Stimulated activated effector memory CD8-positive, alpha-beta T cell treated with anti-CD3 and anti-CD28 coated beads, Interleukin-12 subunit alpha, Interleukin-12 subunit beta, amount 100 ng/mL, for 72 hours (primary cell): ENCODE measurements at regions not wholly inside any gene's neighbourhood (a gene's known extent, or its start where the extent isn't known, plus 50 kb on each side); places are given as distances from the start of the nearest gene placed in this dataset.
"Not testable (repeated sequence)": the region's sequence is repeated elsewhere in the genome, so short reads cannot be mapped to it uniquely, and the experiment has no call there.

Experiments
- ATAC-seq: fragments of 150-1000 bp; cut with Tn5 transposase; 2 replicates; pipeline ENCODE4 v1.10.0; 2021
- DNase-seq, 2 donors: peaks; one replicate each; pipeline ENCODE4 v3.0.0; 2021 to 2022; ENCODE audit warnings: low spot score in 2 of 2
- H3K27ac Mint-ChIP-seq: one replicate; pipeline ENCODE4 v1.8.0; 2022; ENCODE audit warnings: mild to moderate bottlenecking, mixed read lengths
- H3K36me3 Mint-ChIP-seq: one replicate; pipeline ENCODE4 v1.8.0; 2022; ENCODE audit warnings: mild to moderate bottlenecking, mixed read lengths
- H3K4me1 Mint-ChIP-seq: one replicate; pipeline ENCODE4 v1.8.0; 2022; ENCODE audit warnings: mixed read lengths
- H3K4me3 Mint-ChIP-seq: one replicate; pipeline ENCODE4 v1.8.0; 2022; ENCODE audit warnings: mild to moderate bottlenecking, mixed read lengths
- H3K9me3 Mint-ChIP-seq: one replicate; pipeline ENCODE4 v1.8.0; 2022; ENCODE audit warnings: mixed read lengths

- not testable (repeated sequence) for H3K4me3 Mint-ChIP-seq, H3K9me3 Mint-ChIP-seq
These were observed 97.0 kb downstream of the SOX1 start for GRCh38 chr13:112163691-112164660.

DNA sequence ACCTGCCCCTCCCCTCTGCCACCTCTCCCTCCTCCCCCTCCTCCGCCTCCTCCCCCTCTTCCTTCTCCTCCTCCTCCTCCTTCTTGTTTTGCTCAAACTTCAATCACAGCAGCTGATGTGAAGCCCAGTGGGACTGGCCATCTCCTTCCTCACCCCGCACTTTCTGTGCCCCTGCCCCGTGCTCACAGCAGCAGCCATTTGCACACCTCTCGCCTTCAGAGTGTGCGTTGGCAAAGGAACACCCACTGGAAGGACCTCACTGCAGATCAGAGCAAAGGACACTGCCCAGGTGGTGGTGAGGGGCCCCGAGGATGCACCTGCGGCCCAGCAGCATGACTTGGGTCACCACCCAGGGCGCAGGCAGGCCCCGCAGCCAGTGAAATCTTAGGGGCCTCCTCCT is 98.8 kb downstream of the SOX1 start:
- no peaks in the 10 kb centered on the region for H3K9me3 Mint-ChIP-seq

More at GRCh38 chr13:112163691-112164660, 97.0 kb downstream of the SOX1 start:
- H3K36me3 Mint-ChIP-seq, ATAC-seq, H3K4me1 Mint-ChIP-seq, DNase-seq, H3K27ac Mint-ChIP-seq: not testable (repeated sequence)

DNA sequence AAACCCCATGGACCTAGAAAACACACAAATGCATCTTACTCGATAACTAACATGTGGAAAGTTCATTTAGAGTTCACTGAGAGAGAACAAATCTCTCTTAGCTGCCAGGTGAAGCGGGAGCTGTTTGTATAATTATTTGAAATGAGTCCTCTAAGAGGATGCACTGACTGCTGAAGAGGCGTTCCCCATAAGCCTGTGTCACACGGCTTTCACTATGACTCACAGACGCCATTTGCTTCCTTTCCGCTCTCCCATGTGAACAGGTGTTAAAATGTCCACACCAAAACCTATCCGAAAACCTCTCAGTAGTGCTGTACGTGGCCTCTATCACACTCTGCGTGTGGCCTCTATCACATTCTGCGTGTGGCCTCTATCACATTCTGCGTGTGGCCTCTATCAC is 101.8 kb downstream of the SOX1 start:
- no peak for DNase-seq
- Mint-ChIP-seq H3K4me1 (no peaks in the 10 kb centered on the region), H3K4me3 (no peak overlapping the region), H3K27ac (no peak overlapping the region), H3K9me3 (no peaks in the 10 kb centered on the region), H3K36me3 (no peaks in the 10 kb centered on the region)
- ATAC-seq, result no peak

More for the DNA sequence above, 98.8 kb downstream of the SOX1 start:
- Mint-ChIP-seq H3K27ac (no peak overlapping the region), H3K36me3 (no peaks in the 10 kb centered on the region), H3K4me3 (no peak overlapping the region), H3K4me1 (no peaks in the 10 kb centered on the region)
- ATAC-seq (no peak), DNase-seq (no peak)

DNA sequence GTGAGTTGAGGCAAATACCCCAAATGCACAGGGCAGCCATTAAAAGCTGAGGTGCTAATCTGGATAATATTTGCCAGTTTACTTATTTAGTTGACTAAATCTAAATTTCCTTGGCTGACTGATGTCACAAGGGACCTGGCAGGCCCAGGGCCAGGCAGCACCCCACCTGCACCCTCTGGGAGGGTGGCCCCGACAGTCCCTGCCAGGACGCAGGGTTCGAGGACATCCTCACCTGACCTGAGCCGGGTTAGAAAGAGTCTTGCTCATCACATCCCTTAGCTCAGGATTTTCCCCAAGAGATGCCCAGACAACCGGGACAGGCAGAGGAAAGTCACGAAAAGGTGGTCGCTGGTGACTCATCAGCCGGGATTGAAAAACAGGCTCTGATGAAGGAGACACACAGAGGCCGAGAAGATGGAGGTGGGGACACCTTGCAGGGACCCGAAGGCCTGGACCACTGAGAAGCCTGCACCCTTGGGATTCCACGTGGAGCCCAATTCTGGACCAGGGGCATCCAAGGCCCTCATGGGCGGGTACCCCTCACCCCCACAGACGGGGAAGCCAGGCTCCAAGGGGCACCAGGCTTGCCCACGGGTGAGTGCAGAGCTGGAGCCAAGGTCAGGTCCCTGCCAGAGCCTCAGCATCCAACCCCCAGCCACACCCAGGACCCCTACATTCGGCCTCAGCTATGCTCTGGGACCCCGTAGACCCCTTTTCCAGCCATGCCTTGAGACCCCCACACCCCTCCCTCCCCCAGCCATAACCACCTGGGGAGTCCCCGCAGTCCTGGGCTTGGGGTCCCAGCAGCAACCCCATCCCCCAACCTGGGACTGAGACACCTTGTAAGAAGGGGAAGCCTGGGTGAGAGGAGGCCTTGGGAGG is 103.2 kb downstream of the SOX1 start:
- Mint-ChIP-seq H3K4me1 (no peaks in the 10 kb centered on the region), H3K9me3 (peaks cover 5% of the 10 kb centered on the region), H3K36me3 (no peaks in the 10 kb centered on the region), H3K27ac (no peak overlapping the region), H3K4me3 (no peak overlapping the region)
- DNase-seq (no peak), ATAC-seq (no peak)

GRCh38 chr13:112170823-112171569 is 104.0 kb downstream of the SOX1 start:
- Mint-ChIP-seq H3K36me3 (no peaks in the 10 kb centered on the region), H3K4me3 (no peak overlapping the region), H3K27ac (no peak overlapping the region), H3K4me1 (no peaks in the 10 kb centered on the region), H3K9me3 (peaks cover 5% of the 10 kb centered on the region)
- no peak for ATAC-seq
- no peak for DNase-seq

- DNase-seq (no peak), ATAC-seq (no peak)
- Mint-ChIP-seq H3K4me3 (no peak overlapping the region), H3K4me1 (no peaks in the 10 kb centered on the region), H3K27ac (no peak overlapping the region), H3K9me3 (peaks cover 5% of the 10 kb centered on the region), H3K36me3 (no peaks in the 10 kb centered on the region)
These were observed 104.6 kb downstream of the SOX1 start for GRCh38 chr13:112171570-112171965.

DNA sequence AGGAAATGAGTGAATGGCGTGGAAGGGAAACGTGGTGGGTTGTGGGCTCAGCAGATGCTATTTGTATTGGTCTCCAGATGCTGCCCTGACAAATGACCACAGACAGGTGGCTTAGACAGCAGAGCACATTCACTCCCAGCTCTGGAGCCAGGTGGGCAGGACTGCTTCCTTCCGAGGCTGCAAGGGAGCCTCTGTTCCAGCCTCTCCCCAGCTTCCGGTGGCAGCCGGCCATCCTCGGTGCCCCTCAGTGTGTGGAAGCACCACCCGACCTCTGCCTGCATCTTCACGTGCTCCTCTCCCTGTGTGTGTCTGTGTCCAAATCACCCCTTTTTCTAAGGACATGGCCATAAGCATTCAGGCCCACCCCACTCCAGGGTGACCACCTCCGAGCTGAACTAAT is 105.1 kb downstream of the SOX1 start:
- no peaks in the 10 kb centered on the region for H3K36me3 Mint-ChIP-seq
- H3K4me3 Mint-ChIP-seq, result no peak overlapping the region
- no peak overlapping the region for H3K27ac Mint-ChIP-seq
- DNase-seq, result no peak
- H3K4me1 Mint-ChIP-seq, result no peaks in the 10 kb centered on the region
- no peak for ATAC-seq
- peaks cover 5% of the 10 kb centered on the region for H3K9me3 Mint-ChIP-seq

- ATAC-seq, result no peak
- no peak overlapping the region for H3K4me3 Mint-ChIP-seq
- no peaks in the 10 kb centered on the region for H3K36me3 Mint-ChIP-seq
- H3K4me1 Mint-ChIP-seq, result no peaks in the 10 kb centered on the region
- H3K27ac Mint-ChIP-seq, result no peak overlapping the region
- H3K9me3 Mint-ChIP-seq, result peaks cover 5% of the 10 kb centered on the region
- DNase-seq, result no peak
These were observed 105.8 kb downstream of the SOX1 start for GRCh38 chr13:112172641-112173251.

DNA sequence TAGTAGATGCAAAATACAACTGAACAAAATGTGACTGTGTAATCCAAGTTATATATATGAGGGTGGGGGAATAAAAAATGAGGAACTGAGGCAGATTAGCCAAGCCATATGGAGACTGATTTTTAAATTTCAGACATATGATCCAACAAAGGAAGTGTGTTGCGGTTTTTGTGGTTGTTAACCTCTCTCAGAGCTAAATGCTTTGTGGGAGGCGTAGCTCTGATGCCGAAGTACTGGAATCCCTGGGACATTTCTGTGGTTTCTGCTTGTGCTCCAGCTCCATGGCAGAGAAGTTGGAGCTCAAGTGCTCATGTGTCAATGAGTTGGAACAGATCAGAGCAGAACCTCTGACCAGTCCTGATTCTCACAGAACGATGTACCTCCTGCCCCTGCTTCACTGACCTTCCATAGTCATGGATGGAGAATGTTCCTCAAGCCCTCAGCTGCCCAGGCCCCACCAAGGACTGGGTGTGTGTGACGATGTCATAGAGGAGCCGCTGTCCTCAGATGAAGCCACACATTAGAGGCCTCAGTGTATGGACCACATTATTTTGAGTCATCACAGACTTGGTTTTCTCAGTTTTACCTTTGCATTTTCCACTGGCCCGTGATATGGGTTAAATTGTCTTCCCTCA is 107.6 kb downstream of the SOX1 start:
- peaks cover 5% of the 10 kb centered on the region for H3K9me3 Mint-ChIP-seq
- H3K4me3 Mint-ChIP-seq, result no peak overlapping the region
- no peak overlapping the region for H3K27ac Mint-ChIP-seq
- no peak for ATAC-seq
- no peak for DNase-seq
- H3K36me3 Mint-ChIP-seq, result no peaks in the 10 kb centered on the region
- no peaks in the 10 kb centered on the region for H3K4me1 Mint-ChIP-seq

DNA sequence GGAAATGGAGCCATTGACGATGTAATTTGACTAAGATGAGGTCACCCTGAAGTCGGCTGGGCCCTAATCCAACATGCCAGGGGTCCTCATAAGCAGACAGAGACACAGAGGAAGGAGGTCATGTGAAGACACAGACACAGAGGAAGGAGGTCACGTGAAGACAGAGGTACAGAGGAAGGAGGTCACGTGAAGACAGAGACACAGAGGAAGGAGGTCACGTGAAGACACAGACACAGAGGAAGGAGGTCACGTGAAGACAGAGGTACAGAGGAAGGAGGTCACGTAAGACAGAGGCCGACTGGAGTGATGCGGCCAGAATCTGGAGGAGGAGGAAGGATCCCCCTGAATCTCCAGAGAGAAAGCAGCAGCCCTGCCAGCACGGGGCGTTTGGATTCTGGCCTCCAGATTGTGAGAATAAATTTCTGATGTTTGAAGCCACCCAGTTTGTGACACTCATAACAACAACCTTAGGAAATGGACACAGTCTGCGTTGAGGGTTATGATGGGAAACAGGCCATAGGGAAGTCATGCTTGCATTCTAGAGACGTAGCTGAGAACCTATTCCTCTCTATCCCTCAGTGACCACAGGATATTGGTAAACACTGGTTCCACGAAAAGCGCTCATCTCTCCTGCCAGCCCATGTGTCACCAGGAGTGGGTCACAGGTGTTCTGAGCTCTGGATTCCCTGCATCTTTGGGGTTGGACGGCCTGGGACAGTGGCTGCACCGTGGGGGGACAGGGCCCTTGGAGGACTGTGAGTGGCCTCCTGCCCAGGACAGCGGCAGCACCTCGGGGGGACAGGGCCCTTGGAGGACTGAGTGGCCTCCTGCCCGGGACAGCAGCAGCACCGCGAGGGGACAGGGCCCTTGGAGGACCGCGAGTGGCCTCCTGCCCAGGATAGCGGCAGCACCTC is 108.5 kb downstream of the SOX1 start:
- H3K4me1 Mint-ChIP-seq, result no peaks in the 10 kb centered on the region
- ATAC-seq, result no peak
- H3K27ac Mint-ChIP-seq, result no peak overlapping the region
- no peak for DNase-seq
- H3K4me3 Mint-ChIP-seq, result no peak overlapping the region
- no peaks in the 10 kb centered on the region for H3K36me3 Mint-ChIP-seq
- H3K9me3 Mint-ChIP-seq, result peaks cover 5% of the 10 kb centered on the region

GRCh38 chr13:112176141-112177119 is 109.5 kb downstream of the SOX1 start:
- not testable (repeated sequence) for DNase-seq, H3K4me1 Mint-ChIP-seq, H3K4me3 Mint-ChIP-seq, H3K36me3 Mint-ChIP-seq, H3K9me3 Mint-ChIP-seq, H3K27ac Mint-ChIP-seq, ATAC-seq

DNA sequence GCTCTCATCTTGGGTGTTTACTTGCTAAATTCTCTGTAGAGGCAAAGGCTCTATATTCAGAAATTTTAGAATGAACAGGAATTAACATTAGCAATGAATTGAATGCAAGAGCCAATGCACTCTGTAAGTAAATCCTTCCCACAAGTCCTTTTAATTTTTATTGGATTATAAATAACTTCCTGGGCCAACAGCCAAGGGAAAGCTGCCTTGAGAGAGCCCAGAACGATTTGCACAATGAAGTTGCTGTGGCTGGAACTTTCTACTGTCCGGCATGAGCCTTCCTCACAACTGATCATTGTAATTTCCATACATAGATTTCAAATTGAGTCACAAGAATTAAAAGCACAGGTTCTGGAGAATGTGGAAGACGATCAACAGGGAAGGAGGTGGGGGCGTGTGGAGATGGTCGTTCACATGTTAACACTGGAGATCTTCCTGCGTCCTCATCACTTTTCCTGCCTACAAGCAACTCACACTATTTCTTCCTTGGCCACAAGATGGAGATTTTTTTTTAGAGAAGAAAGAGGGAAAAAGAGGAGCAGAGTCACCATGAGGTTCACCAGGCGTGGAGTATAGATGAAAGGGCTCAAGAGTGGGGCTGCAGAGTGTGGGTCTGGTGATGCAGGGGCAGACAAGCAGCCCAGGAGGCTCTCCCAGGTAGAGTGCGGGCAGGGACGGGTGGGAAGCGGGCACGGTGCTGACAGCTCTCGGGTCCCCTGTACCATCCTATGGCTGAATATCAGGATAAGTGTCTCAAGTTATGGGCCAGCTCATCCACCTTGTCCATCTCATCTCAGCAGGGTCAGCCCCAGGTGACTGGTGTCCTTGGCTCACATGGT is 110.7 kb downstream of the SOX1 start:
- Mint-ChIP-seq H3K4me3 (no peak overlapping the region), H3K9me3 (peaks cover 5% of the 10 kb centered on the region), H3K36me3 (no peaks in the 10 kb centered on the region), H3K4me1 (no peaks in the 10 kb centered on the region), H3K27ac (no peak overlapping the region)
- DNase-seq (no peak), ATAC-seq (no peak)
